SH-SY5Y (cell line): ENCODE measurements at regions not wholly inside any gene's neighbourhood (a gene's known extent, or its start where the extent isn't known, plus 50 kb on each side); places are given as distances from the start of the nearest gene placed in this dataset.

Experiments
- GATA2 ChIP-seq: IDR thresholded peaks from 2 replicates; pipeline ENCODE4 v1.6.1; 2011; ENCODE audit warnings: mild to moderate bottlenecking, low read depth, low read length
- GATA3 ChIP-seq: IDR thresholded peaks from 2 replicates; pipeline ENCODE4 v1.6.1; 2011; ENCODE audit warnings: low read depth, mild to moderate bottlenecking, low read length, moderate library complexity

DNA sequence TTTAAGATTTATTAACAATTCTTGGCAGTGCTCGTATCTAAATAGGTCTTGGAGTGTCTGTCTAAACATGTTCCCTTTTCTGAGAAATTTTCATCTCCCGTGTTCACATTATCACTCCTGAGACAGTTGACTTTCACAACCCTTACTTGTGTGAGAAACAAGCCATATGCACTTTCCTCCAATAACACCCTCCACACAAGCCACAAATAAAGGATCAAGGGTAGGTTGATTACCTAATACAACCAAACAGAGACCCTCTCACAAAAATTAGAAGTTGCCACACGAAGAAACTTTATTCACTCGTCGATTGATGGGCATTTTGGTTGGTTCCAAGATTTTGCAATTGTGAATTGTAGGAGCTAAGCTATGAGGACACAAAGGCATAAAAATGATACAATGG lies 763.9 kb downstream of the TRAM1L1 start:
- TF ChIP-seq GATA3 (no peak), GATA2 (no peak)
